Subcutaneous abdominal adipose tissue (tissue), 5 donors: ENCODE measurements at regions not wholly inside any gene's neighbourhood (a gene's known extent, or its start where the extent isn't known, plus 50 kb on each side); places are given as distances from the start of the nearest gene placed in this dataset.

Experiments used
- H3K27ac ChIP-seq: one replicate; pipeline ENCODE4 v1.7.0; 2013; ENCODE audit warnings: low read depth, mild to moderate bottlenecking, inconsistent platforms, low read length, moderate library complexity
- H3K27me3 ChIP-seq, 5 donors: one replicate each; pipeline ENCODE4 v1.7.0; 2013; ENCODE audit warnings: low read length in 5 of 5, inconsistent platforms in 1 of 5; ENCODE audit not compliant: control insufficient read depth in 5 of 5, insufficient read depth in 4 of 5
- H3K36me3 ChIP-seq, 5 donors: one replicate each; pipeline ENCODE4 v1.7.0; 2013; ENCODE audit warnings: low read length in 5 of 5; ENCODE audit not compliant: control insufficient read depth in 5 of 5, insufficient read depth in 5 of 5
- H3K4me1 ChIP-seq, 5 donors: one replicate each; pipeline ENCODE4 v1.7.0; 2013; ENCODE audit warnings: low read length in 5 of 5, mild to moderate bottlenecking in 3 of 5, moderate library complexity in 1 of 5; ENCODE audit not compliant: control insufficient read depth in 5 of 5, insufficient read depth in 5 of 5
- H3K4me3 ChIP-seq, 5 donors: one replicate each; pipeline ENCODE4 v1.7.0; 2013; ENCODE audit warnings: low read length in 5 of 5, low read depth in 1 of 5
- H3K9ac ChIP-seq, 5 donors: one replicate each; pipeline ENCODE4 v1.7.0; 2013; ENCODE audit warnings: low read length in 5 of 5, mild to moderate bottlenecking in 4 of 5, moderate library complexity in 3 of 5
- H3K9me3 ChIP-seq, 5 donors: one replicate each; pipeline ENCODE4 v1.7.0; 2013; ENCODE audit warnings: low read length in 5 of 5; ENCODE audit not compliant: control insufficient read depth in 5 of 5
- donor health status: healthy.
- donor health status: healthy.
- donor health status: healthy.
- donor health status: healthy.
- donor health status: healthy.

- Histone ChIP-seq H3K4me3 (no peak overlapping the region), H3K27me3 (no peaks in the 10 kb centered on the region), H3K4me1 (no peaks in the 10 kb centered on the region), H3K36me3 (no peaks in the 10 kb centered on the region), H3K9me3 (peaks cover 0 to 4% (median 0%) of the 10 kb centered on the region in 5 donors), H3K9ac (no peak overlapping the region), H3K27ac (no peak overlapping the region)
Measured at GRCh38 chr5:27220752-27221151, 182.4 kb upstream of the CDH9 start.

- Histone ChIP-seq H3K9ac (no peak overlapping the region), H3K4me3 (no peak overlapping the region), H3K36me3 (no peaks in the 10 kb centered on the region), H3K27ac (no peak overlapping the region), H3K27me3 (no peaks in the 10 kb centered on the region), H3K4me1 (no peaks in the 10 kb centered on the region), H3K9me3 (no peaks in the 10 kb centered on the region)
Measured at GRCh38 chr5:27217977-27218376, 179.6 kb upstream of the CDH9 start.

- H3K4me3 ChIP-seq = no peak overlapping the region
- H3K4me1 ChIP-seq = no peaks in the 10 kb centered on the region
- no peaks in the 10 kb centered on the region for H3K9me3 ChIP-seq
Measured at GRCh38 chr5:27217155-27217956, 179.0 kb upstream of the CDH9 start.

GRCh38 chr5:27216367-27216950 lies 178.1 kb upstream of the CDH9 start:
- Histone ChIP-seq H3K27ac (no peak overlapping the region), H3K4me3 (no peak overlapping the region)

More at GRCh38 chr5:27217155-27217956, 179.0 kb upstream of the CDH9 start:
- H3K9ac ChIP-seq = no peak overlapping the region
- H3K27me3 ChIP-seq = no peaks in the 10 kb centered on the region
- H3K36me3 ChIP-seq = no peaks in the 10 kb centered on the region
- H3K27ac ChIP-seq = no peak overlapping the region

GRCh38 chr5:27208051-27208450 lies 169.7 kb upstream of the CDH9 start:
- Histone ChIP-seq H3K27ac (no peak overlapping the region), H3K27me3 (no peaks in the 10 kb centered on the region), H3K9me3 (peaks cover 0 to 15% (median 4%) of the 10 kb centered on the region in 5 donors), H3K9ac (no peak overlapping the region), H3K36me3 (no peaks in the 10 kb centered on the region), H3K4me3 (no peak overlapping the region), H3K4me1 (no peaks in the 10 kb centered on the region)

More at GRCh38 chr5:27216367-27216950, 178.1 kb upstream of the CDH9 start:
- H3K9me3 ChIP-seq = no peaks in the 10 kb centered on the region
- H3K36me3 ChIP-seq = no peaks in the 10 kb centered on the region
- H3K9ac ChIP-seq = no peak overlapping the region
- no peaks in the 10 kb centered on the region for H3K4me1 ChIP-seq
- no peaks in the 10 kb centered on the region for H3K27me3 ChIP-seq

- Histone ChIP-seq H3K9me3 (peaks cover 0 to 3% (median 0%) of the 10 kb centered on the region in 5 donors), H3K4me1 (no peaks in the 10 kb centered on the region), H3K27me3 (no peaks in the 10 kb centered on the region), H3K36me3 (no peaks in the 10 kb centered on the region), H3K9ac (no peak overlapping the region), H3K27ac (no peak overlapping the region), H3K4me3 (no peak overlapping the region)
Measured at GRCh38 chr5:27191786-27192510, 153.6 kb upstream of the CDH9 start.

- Histone ChIP-seq H3K27me3 (no peaks in the 10 kb centered on the region), H3K4me3 (no peak overlapping the region), H3K4me1 (no peaks in the 10 kb centered on the region), H3K27ac (no peak overlapping the region), H3K9ac (no peak overlapping the region), H3K36me3 (no peaks in the 10 kb centered on the region), H3K9me3 (no peaks in the 10 kb centered on the region)
Measured at GRCh38 chr5:27172693-27173092, 134.3 kb upstream of the CDH9 start.

- no peaks in the 10 kb centered on the region for H3K36me3 ChIP-seq
- no peaks in the 10 kb centered on the region for H3K9me3 ChIP-seq
- H3K27me3 ChIP-seq = no peaks in the 10 kb centered on the region
- no peak overlapping the region for H3K27ac ChIP-seq
- no peaks in the 10 kb centered on the region for H3K4me1 ChIP-seq
- no peak overlapping the region for H3K9ac ChIP-seq
- no peak overlapping the region for H3K4me3 ChIP-seq
Measured at GRCh38 chr5:27171761-27172261, 133.4 kb upstream of the CDH9 start.

GRCh38 chr5:27158775-27159174 lies 120.4 kb upstream of the CDH9 start:
- no peaks in the 10 kb centered on the region for H3K4me1 ChIP-seq
- peaks cover 0 to 16% (median 7%) of the 10 kb centered on the region in 5 donors for H3K9me3 ChIP-seq
- H3K27me3 ChIP-seq = no peaks in the 10 kb centered on the region
- H3K4me3 ChIP-seq = no peak overlapping the region
- no peaks in the 10 kb centered on the region for H3K36me3 ChIP-seq
- H3K27ac ChIP-seq = no peak overlapping the region
- no peak overlapping the region for H3K9ac ChIP-seq

GRCh38 chr5:27158171-27158570 lies 119.8 kb upstream of the CDH9 start:
- Histone ChIP-seq H3K4me3 (peak overlapping the region in 1 of 5 donors; percentile 3), H3K36me3 (no peaks in the 10 kb centered on the region), H3K9me3 (peaks cover 0 to 18% (median 7%) of the 10 kb centered on the region in 5 donors), H3K9ac (no peak overlapping the region), H3K27ac (no peak overlapping the region), H3K27me3 (no peaks in the 10 kb centered on the region), H3K4me1 (no peaks in the 10 kb centered on the region)
